BE2C (cell line): ENCODE measurements at regions not wholly inside any gene's neighbourhood (a gene's known extent, or its start where the extent isn't known, plus 50 kb on each side); places are given as distances from the start of the nearest gene placed in this dataset.

Experiments used
- DNase-seq: peaks from one replicate; pipeline ENCODE4 v3.0.0-alpha.2; 2020
- H3K27me3 ChIP-seq: fragments of 250-450 bp; sonication (Bioruptor Pico); 2 replicates; pipeline ENCODE4 v1.5.1; 2020; ENCODE audit warnings: mild to moderate bottlenecking
- H3K36me3 ChIP-seq: fragments of 250-450 bp; sonication (Bioruptor Pico); 2 replicates; pipeline ENCODE4 v1.5.1; 2020; ENCODE audit warnings: mild to moderate bottlenecking
- H3K4me1 ChIP-seq: fragments of 250-450 bp; sonication (Bioruptor Pico); 2 replicates; pipeline ENCODE4 v1.5.1; 2020
- H3K4me3 ChIP-seq: 2 replicates; pipeline ENCODE4 v1.5.1; 2011; ENCODE audit warnings: low read depth, low read length
- H3K9me3 ChIP-seq: fragments of 250-450 bp; sonication (Bioruptor Pico); 2 replicates; pipeline ENCODE4 v1.5.1; 2020
- CTCF ChIP-seq: IDR thresholded peaks from 2 replicates; pipeline ENCODE4 v1.5.1; 2012; ENCODE audit warnings: mild to moderate bottlenecking, low read depth, low read length

GRCh38 chr1:189149547-189150375, 1327.9 kb downstream of the BRINP3 start:
- no peaks in the 10 kb centered on the region for H3K9me3 ChIP-seq
- TF ChIP-seq CTCF: no peak
- H3K4me3 ChIP-seq: no peak overlapping the region
- H3K27me3 ChIP-seq: no peaks in the 10 kb centered on the region
- peaks cover 5% of the 10 kb centered on the region; the same call in 1 of the 2 replicates for H3K4me1 ChIP-seq
- no peaks in the 10 kb centered on the region for H3K36me3 ChIP-seq
- DNase-seq: no peak

- H3K4me1 ChIP-seq: peaks cover 5% of the 10 kb centered on the region; the same call in 1 of the 2 replicates
- no peaks in the 10 kb centered on the region for H3K36me3 ChIP-seq
- no peak for TF ChIP-seq CTCF
- DNase-seq: no peak
- no peaks in the 10 kb centered on the region for H3K9me3 ChIP-seq
- no peak overlapping the region for H3K4me3 ChIP-seq
- no peaks in the 10 kb centered on the region for H3K27me3 ChIP-seq
Observed at GRCh38 chr1:189150624-189151023, 1327.0 kb downstream of the BRINP3 start.

GRCh38 chr1:189151361-189151760, 1326.3 kb downstream of the BRINP3 start:
- Histone ChIP-seq H3K4me3 (no peak overlapping the region), H3K27me3 (no peaks in the 10 kb centered on the region), H3K9me3 (no peaks in the 10 kb centered on the region), H3K36me3 (no peaks in the 10 kb centered on the region), H3K4me1 (peaks cover 5% of the 10 kb centered on the region; the same call in 1 of the 2 replicates)
- no peak for TF ChIP-seq CTCF
- no peak for DNase-seq

- Histone ChIP-seq H3K36me3 (no peaks in the 10 kb centered on the region), H3K4me1 (no peaks in the 10 kb centered on the region), H3K27me3 (no peaks in the 10 kb centered on the region), H3K9me3 (no peaks in the 10 kb centered on the region), H3K4me3 (no peak overlapping the region)
- DNase-seq: no peak
- TF ChIP-seq CTCF: no peak
Observed at GRCh38 chr1:189152685-189153084, 1325.0 kb downstream of the BRINP3 start.

- DNase-seq: no peak
- no peak for TF ChIP-seq CTCF
Observed at GRCh38 chr1:189158155-189158554, 1319.5 kb downstream of the BRINP3 start.

GRCh38 chr1:189175889-189176288, 1301.8 kb downstream of the BRINP3 start:
- H3K4me3 ChIP-seq: no peak overlapping the region
- DNase-seq: no peak
- peaks cover 2% of the 10 kb centered on the region; the same call in 1 of the 2 replicates for H3K4me1 ChIP-seq
- no peaks in the 10 kb centered on the region for H3K36me3 ChIP-seq
- no peaks in the 10 kb centered on the region for H3K9me3 ChIP-seq
- no peaks in the 10 kb centered on the region for H3K27me3 ChIP-seq
- TF ChIP-seq CTCF: no peak

More at GRCh38 chr1:189158155-189158554, 1319.5 kb downstream of the BRINP3 start:
- no peaks in the 10 kb centered on the region for H3K36me3 ChIP-seq
- no peak overlapping the region for H3K4me3 ChIP-seq
- H3K9me3 ChIP-seq: no peaks in the 10 kb centered on the region
- no peaks in the 10 kb centered on the region for H3K4me1 ChIP-seq
- no peaks in the 10 kb centered on the region for H3K27me3 ChIP-seq
